NB4 (cell line): ENCODE measurements at regions not wholly inside any gene's neighbourhood (a gene's known extent, or its start where the extent isn't known, plus 50 kb on each side); places are given as distances from the start of the nearest gene placed in this dataset.

ENCODE experiments used
- DNase-seq: peaks from one replicate; pipeline ENCODE4 v3.0.0; 2010; ENCODE audit warnings: low read depth
- H3K4me3 ChIP-seq: one replicate; pipeline ENCODE4 v1.5.1; 2011; ENCODE audit warnings: mild to moderate bottlenecking, low read depth, low read length, moderate library complexity
- CTCF ChIP-seq: IDR thresholded peaks from one replicate; pipeline ENCODE4 v1.5.1; 2012; ENCODE audit warnings: low read depth, low read length
- MAX ChIP-seq: IDR thresholded peaks from 2 replicates; pipeline ENCODE4 v1.6.1; 2011; ENCODE audit warnings: low read depth, low read length
- MYC ChIP-seq: IDR thresholded peaks from 2 replicates; pipeline ENCODE4 v1.6.1; 2011; ENCODE audit warnings: low read depth, low read length
- POLR2A ChIP-seq: IDR thresholded peaks from 2 replicates; pipeline ENCODE4 v1.6.1; 2011; ENCODE audit warnings: mild to moderate bottlenecking; ENCODE audit not compliant: insufficient read length; ENCODE audit errors: extremely low read depth

- no peak for DNase-seq
- no peak overlapping the region for H3K4me3 ChIP-seq
These were observed 265.1 kb upstream of the FAM241A start for GRCh38 chr4:111880116-111880515.

GRCh38 chr4:111883557-111883999, 261.7 kb upstream of the FAM241A start:
- TF ChIP-seq POLR2A (no peak), MYC (no peak), MAX (no peak), CTCF (no peak)
- H3K4me3 ChIP-seq = no peak overlapping the region
- DNase-seq = no peak

More at GRCh38 chr4:111880116-111880515, 265.1 kb upstream of the FAM241A start:
- TF ChIP-seq MYC = no peak

DNA sequence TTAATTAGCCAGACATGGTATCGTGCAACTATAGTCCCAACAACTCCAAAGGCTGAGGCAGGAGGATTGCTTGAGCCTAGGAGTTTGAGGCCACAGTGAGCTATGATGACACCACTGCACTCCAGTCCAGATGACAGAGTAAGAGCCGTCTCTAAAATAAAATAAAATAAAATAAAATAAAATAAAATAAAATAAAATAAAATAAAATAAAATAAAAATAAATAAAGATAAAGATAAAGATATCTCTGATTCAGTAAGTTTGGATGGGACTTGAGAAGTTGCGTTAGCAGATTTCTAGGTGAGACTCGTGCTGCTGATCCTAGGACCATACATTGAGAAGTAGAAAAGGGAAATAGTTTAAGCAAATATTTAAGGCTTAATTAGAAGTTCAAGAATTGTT, 254.8 kb upstream of the FAM241A start:
- DNase-seq = no peak
- no peak overlapping the region for H3K4me3 ChIP-seq
- TF ChIP-seq POLR2A (no peak), CTCF (no peak), MAX (no peak), MYC (no peak)

- H3K4me3 ChIP-seq = no peak overlapping the region
- TF ChIP-seq POLR2A = no peak
- no peak for TF ChIP-seq CTCF
- no peak for TF ChIP-seq MYC
- no peak for TF ChIP-seq MAX
- no peak for DNase-seq
These were observed 239.7 kb upstream of the FAM241A start for GRCh38 chr4:111905511-111905910.

GRCh38 chr4:111919639-111920038, 225.6 kb upstream of the FAM241A start:
- TF ChIP-seq POLR2A (no peak), MAX (no peak), MYC (no peak), CTCF (no peak)
- no peak overlapping the region for H3K4me3 ChIP-seq
- DNase-seq = no peak

GRCh38 chr4:111921714-111922113, 223.5 kb upstream of the FAM241A start:
- H3K4me3 ChIP-seq = no peak overlapping the region
- TF ChIP-seq MAX = no peak
- TF ChIP-seq POLR2A = no peak
- no peak for TF ChIP-seq CTCF
- TF ChIP-seq MYC = no peak
- no peak for DNase-seq
